Left kidney (tissue), 1 donor: ENCODE measurements at regions not wholly inside any gene's neighbourhood (a gene's known extent, or its start where the extent isn't known, plus 50 kb on each side); places are given as distances from the start of the nearest gene placed in this dataset.
"Not testable (repeated sequence)": the region's sequence is repeated elsewhere in the genome, so short reads cannot be mapped to it uniquely, and the experiment has no call there.

ENCODE experiments used
- DNase-seq: peaks from one replicate; pipeline ENCODE4 v3.0.0-alpha.2; 2013

DNA sequence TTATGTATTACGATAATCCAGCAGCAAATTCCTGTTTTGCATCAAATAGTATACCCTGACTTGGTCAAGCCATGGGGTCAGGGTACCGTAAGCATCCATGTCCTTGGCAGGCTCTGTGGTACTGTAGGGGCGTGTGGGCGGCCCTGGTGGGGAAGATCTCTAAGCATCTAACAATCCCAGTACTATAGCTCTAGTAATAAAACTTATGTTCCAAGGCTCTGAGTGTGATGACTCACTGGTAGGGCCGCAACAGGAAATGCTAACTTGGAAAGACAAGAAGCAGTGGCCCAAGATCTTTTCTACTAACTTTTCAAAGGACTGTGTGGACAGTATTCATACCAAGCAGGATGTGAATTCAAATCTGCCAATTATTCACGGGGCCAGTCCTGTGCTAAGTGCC is 63.8 kb downstream of the CLEC18A start:
- not testable (repeated sequence) for DNase-seq

DNA sequence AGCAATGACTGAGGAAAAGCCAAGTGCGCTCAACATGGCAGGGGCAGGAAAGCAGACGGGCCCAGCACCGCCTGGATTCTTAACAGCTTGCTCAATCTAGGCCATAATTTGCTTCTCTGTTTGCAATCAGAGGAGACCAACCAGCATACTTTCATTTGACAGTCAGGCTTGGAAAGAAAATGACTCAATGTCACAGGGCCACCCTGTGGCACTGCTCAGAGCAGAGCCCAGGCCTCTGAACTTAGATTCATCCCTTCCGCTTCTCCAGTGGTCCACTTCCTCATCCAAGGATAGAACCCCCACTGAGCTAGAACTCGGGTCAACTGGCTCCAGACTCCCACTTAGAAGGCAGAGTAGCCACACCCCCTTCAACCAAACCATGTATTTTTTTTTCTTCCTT is 65.6 kb downstream of the CLEC18A start:
- not testable (repeated sequence) for DNase-seq

DNA sequence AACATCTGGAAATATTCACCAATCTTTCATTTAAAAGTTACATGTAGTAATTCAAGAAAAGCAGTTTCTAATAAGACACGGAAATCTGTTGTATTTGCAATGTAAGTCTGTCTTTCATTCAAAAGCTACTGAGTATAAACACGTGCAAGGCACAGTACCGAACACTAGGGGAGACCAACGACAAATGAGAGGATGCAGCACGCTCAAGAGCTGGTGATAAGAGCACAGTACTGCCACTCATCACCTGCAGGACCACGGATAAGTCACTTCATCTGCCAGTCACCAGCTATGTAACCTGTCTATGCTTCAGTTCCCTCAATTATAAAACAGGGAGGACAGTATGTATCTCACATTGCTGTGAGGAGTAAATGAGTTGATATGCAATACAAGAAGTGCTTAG is 67.1 kb downstream of the CLEC18A start:
- peak; percentile 1 for DNase-seq

DNA sequence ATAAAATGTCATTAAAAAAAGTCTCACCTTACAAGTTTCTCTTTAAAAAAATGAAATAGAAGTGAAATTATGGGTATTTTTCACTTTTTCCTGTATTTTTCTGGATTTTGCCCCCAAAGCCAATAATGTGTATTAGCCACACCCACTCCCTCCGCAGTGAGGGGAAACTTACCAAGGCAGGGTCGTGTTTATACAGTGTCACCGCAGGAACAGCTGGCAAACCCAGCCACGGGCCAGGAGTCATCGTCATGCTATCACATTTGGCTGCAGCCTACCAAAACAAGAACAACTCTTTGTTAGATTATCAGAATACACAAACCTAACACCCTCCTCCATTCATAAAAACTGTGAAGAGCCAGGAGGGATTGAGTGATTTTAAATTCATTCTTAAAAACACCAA is 72.1 kb downstream of the CLEC18A start:
- not testable (repeated sequence) for DNase-seq

DNA sequence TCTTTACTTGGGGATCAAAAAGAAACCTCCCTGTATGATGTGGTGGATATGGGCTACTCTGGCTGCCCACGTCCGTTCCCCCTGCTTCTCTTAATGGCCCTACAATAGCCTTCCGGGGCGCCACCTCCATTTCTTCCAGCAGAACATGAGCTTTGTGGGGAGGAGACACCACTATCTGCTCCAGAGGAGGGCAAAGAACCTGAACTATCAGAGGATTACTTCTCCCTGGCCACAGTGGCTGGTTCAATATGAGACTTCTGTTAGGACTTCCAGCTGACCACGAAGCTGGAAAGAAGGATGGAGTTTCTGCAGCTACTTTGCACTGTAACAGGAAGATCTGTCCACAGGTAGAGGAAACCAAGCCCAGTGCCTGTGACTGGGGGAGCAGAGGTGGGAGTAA is 72.8 kb downstream of the CLEC18A start:
- DNase-seq = not testable (repeated sequence)

DNA sequence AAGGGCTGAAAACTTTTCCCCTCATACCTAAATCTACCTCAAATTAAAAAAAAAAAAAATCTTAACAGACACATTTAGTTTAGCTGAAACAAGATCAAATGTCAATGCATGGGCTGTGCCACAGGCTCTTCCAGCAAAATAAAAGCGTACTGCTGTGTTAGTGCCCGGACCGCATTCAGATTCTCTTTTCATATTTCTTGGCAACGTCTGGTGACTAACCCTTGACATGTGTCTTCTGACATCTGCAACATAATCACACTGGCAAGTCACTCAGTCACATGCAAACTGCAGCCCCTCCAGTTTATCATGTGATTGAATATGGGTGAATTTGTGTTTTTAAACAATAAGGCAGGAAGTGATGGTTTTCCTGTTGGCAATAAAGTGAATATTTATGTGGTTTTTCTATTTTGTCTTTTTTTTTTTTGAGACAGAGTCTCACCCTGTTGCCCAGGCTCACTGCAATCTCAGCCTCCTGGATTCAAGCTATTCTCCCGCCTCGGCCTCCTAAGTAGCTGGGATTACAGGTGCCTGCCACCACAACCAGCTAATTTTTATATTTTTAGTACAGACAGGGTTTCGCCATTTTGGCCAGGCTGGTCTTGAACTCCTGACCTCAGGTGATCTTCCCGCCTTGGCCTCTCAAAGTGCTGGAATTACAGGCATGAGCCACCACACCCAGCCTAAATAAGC is 75.2 kb downstream of the CLEC18A start:
- peak; percentile 4 for DNase-seq

DNA sequence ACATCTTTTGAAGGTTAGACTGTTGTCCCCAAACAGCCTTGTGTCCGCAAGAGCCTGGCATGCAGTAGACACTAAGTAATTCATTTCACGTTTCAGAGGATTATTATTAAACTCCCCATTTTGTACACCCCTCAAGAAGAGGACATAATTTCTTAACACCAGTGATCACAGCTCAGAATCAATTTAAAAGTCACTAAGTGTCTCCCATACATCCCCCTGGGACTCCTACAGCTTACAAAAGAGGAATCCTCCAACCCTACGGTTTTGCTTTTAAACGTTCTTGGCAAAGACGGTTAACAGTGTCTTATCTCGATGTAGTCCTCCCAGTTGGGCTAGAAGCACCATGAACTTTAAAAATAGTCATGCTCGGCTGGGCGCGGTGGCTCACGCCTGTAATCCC is 81.2 kb upstream of the PDPR start:
- DNase-seq = not testable (repeated sequence)

DNA sequence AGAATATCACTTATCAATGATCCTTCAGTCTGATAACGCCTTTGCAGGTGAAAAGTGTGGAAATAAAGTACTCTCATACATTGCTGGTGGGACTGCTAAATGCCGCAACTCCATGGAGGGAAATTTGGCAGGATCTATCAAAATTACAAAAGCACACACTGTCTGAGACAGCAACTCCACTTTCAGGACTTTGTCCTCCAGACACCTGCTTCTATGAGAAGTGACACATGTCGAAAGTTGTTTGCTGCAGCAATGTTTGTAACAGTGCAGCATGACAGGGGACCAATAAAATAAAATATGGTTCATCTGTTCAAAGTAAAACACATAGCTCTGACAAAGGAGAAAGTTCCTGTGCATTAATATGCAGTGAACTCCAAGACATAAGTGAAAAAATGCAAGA is 76.2 kb upstream of the PDPR start:
- DNase-seq = not testable (repeated sequence)

DNA sequence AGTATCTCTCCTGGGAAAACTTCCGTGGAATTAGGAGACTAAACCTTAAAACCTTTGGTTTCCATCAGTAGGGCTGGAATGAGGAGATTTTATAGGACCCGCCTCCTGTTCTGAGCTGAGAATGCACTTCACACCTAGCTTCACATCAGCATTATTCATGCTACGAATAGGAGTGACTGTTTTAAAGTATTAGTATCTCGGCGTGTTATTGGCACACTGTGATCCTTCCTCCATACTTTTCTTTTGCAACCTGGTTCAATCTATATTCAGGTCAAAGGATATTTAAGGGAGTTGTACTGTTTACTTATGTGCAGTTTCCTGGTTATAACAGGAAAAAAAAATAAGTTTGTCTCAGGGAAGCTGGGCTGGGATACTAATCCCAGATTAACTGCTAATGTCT is 73.6 kb upstream of the PDPR start:
- DNase-seq = not testable (repeated sequence)

DNA sequence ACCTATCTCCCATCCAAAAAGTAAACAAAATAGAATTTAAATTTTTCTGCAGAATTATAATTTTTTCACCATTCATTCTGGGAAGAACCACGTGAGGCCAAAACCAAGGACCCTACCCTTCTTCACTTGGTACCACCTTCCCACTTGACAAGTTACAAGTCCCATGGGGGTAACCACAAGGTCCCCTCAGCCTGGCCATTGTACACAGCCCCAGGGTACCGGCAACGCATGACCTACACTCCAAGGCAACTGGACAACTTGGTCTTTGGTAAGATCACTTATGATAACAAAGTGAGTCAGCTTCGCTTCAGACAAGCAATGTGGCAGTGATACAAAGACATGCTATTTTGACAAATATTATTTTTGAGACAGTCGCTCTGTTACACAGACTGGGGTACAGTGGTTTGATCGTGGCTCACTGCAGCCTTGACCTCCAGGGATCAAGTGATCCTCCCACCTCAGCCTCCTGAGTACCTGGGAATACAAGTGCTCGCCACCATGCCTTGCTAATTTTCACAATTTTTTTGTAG is 70.5 kb upstream of the PDPR start:
- not testable (repeated sequence) for DNase-seq

DNA sequence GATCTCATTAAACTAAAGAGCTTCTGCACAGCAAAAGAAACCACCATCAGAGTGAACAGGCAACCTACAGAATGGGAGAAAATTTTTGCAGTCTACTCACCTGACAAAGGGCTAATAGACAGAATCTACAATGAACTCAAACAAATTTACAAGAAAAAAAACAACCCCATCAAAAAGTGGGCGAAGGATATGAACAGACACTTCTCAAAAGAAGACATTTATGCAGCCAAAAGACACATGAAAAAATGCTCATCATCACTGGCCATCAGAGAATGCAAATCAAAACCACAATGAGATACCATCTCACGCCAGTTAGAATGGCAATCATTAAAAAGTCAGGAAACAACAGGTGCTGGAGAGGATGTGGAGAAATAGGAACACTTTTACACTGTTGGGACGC is 67.6 kb upstream of the PDPR start:
- DNase-seq = not testable (repeated sequence)

DNA sequence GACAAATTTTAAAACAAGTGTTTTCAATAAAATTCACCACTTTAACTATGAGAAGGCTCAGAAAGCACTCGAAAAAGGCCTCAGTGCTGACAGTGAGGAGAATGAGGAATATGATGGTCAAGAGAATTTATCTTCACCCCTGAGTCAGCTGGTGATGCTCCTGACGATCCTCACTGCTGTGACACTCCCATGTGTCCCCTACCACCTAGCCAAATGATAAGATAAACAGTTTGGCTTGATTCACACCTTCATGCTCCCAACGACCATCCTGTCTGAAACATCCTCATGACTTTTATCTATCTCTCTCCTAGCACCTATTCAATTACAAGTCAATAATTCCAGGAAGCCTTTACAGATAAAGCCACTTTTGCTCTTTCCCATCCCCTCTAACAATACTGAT is 66.0 kb upstream of the PDPR start:
- DNase-seq = not testable (repeated sequence)

DNA sequence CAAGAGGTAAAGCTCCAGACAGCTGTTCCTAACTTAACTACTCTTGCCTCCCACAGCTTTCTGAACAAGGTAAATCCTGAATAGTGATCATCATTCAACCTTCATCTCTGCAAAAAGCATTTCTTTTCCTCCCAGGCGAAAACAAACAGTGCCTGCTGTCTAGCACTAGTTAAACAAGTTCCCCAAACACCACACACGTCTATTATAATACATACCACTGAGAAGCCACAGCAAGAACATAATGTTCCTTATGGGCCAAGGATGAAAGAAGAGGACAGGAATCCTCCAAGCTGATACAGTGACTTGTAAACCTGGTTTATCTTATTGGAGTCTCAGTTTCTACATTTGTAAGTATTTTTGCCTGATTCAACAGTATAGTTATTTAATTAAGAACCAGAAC is 56.1 kb upstream of the PDPR start:
- DNase-seq = not testable (repeated sequence)

DNA sequence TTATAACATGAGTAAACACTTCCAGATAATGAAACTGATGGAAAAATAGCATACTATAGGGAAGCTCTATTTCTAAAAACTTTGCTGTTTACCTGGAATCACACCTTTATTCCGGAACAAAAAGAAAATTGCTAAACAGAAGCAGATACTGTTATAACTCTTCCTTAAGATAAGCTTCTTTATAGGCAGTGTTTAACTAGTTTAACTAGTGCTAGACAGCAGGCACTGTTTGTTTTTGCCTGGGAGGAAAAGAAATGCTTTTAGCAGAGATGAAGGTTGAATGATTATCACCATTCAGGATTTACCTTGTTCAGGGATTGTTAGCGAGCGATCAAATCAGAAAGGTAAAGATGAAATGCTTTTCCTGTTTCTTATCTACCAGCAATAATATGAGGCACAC is 54.7 kb upstream of the PDPR start:
- DNase-seq = not testable (repeated sequence)

DNA sequence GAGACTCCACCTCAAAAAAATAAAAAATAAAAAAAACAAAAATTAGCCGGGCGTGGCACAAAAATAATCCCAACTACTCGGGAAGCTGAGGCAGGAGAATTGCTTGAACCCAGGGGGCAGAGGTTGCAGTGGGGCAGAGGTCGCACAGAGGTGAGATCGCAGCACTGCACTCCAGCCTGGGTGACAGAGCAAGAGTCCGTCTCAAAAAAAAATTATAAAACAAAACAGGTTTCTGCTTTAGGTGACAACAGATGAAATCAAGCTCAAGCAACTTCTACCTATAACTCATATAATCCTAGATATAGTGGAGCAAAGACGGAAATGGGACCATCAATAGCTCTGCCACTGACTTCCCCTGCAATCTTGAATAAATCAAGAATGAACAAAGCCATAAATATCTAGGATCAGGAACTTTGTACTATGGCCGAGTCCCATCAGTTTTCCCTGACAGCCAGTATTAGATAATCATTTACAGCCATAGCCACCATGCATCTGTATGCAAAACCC is 53.6 kb upstream of the PDPR start:
- not testable (repeated sequence) for DNase-seq

DNA sequence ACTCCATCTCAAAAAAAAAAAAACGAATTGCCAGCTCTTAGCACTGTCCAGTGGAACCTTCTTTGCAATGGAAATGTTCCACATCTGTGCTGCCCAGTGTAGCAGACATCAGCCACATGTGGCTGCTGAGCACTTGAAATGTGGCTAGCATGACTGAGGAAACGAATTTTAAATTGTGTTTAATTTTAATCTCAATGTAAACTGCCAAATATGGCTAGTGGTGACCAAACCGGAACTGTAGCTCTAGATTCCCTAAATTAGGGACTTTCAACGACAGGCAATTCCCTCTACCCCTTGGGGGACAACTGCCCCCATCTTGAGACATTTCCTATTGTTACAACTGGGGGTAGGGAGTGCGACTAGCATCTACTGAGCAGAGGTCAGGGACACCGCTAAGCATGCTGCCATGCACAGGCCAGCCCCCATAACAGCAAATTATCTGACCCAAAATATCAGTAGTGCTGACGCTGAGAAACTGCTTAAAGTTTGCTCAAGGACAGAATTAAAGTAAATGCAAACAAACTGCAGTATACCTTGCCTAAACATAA is 52.4 kb upstream of the PDPR start:
- not testable (repeated sequence) for DNase-seq

DNA sequence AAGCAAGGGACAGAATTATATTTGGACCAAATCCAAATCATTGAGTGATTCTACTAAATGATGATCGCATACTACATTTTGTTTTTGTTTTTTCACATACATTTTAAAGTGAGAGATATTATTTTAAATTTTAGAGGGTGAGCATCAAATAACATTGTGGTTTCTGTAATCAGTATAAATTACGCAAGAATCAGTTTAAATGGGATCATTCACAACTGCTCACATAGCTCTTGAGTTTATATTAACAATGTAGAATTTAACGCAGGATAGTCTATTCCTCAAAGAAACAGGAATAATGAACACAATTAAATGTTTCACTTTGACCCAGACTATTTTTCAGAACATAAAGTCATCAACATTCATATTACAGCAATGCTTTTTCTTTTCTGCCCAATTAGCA is 51.2 kb upstream of the PDPR start:
- not testable (repeated sequence) for DNase-seq
